HEK293 (cell line): ENCODE measurements at regions not wholly inside any gene's neighbourhood (a gene's known extent, or its start where the extent isn't known, plus 50 kb on each side); places are given as distances from the start of the nearest gene placed in this dataset.

Source experiments
- BCL6B ChIP-seq: fragments of 450-650 bp; formaldehyde crosslinking; IDR thresholded peaks from 2 replicates; pipeline ENCODE4 v1.5.1; 2017; ENCODE audit warnings: missing biosample characterization, missing genetic modification characterization
- CTCF ChIP-seq: fragments of 450-650 bp; formaldehyde crosslinking; IDR thresholded peaks from 2 replicates; pipeline ENCODE4 v1.5.1; 2016; ENCODE audit warnings: missing biosample characterization, missing genetic modification characterization
- GLIS1 ChIP-seq: fragments of 450-650 bp; formaldehyde crosslinking; IDR thresholded peaks from 2 replicates; pipeline ENCODE4 v1.5.1; 2016; ENCODE audit warnings: missing biosample characterization, missing genetic modification characterization
- KLF7 ChIP-seq: fragments of 450-650 bp; formaldehyde crosslinking; IDR thresholded peaks from 2 replicates; pipeline ENCODE4 v1.5.1; 2016; ENCODE audit warnings: missing biosample characterization, missing genetic modification characterization, borderline replicate concordance
- PRDM10 ChIP-seq: fragments of 450-650 bp; formaldehyde crosslinking; IDR thresholded peaks from 2 replicates; pipeline ENCODE4 v1.5.1; 2016; ENCODE audit warnings: missing biosample characterization, missing genetic modification characterization
- SP2 ChIP-seq: fragments of 450-650 bp; formaldehyde crosslinking; IDR thresholded peaks from 2 replicates; pipeline ENCODE4 v1.5.1; 2016; ENCODE audit warnings: missing biosample characterization, missing genetic modification characterization
- ZNF112 ChIP-seq: fragments of 450-650 bp; formaldehyde crosslinking; IDR thresholded peaks from 2 replicates; pipeline ENCODE4 v1.5.0; 2017; ENCODE audit warnings: missing biosample characterization, missing genetic modification characterization
- ZNF133 ChIP-seq: fragments of 450-650 bp; formaldehyde crosslinking; IDR thresholded peaks from 2 replicates; pipeline ENCODE4 v1.5.1; 2016; ENCODE audit warnings: missing biosample characterization, missing genetic modification characterization
- ZNF629 ChIP-seq: fragments of 450-650 bp; formaldehyde crosslinking; IDR thresholded peaks from 2 replicates; pipeline ENCODE4 v1.5.1; 2017; ENCODE audit warnings: missing biosample characterization, missing genetic modification characterization

DNA sequence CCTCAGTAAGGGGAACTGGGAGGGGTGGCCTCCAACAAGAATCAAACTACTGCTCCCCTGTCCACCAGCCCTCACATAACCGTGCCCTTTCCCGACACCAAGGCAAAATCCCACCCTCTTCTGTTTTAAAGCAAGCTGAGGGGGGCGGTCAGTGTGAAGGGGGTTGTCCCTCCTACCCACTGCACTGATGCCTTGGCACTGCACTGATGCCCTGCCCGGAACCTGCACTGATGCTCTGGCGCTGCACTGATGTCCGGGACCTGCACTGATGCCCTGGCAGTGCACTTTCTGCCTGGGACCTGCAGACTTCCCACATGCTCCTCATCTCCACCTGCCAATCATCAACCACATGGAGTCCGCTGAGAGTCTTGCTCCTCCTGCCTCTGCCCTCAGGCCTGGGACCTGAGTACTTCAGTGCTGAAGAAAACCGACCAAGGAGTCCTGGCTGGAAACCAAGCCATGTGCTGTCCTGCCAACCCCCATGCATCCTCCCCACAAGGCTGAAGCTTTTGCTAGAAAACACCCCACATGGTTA is 179.5 kb downstream of the SMAD2 start:
- TF ChIP-seq ZNF629 (tag by site-specific recombination) (no peak), ZNF112 (tag by site-specific recombination) (no peak), CTCF (no peak), SP2 (no peak), KLF7 (tag by site-specific recombination) (no peak), ZNF133 (tag by site-specific recombination) (no peak), PRDM10 (no peak), BCL6B (tag by site-specific recombination) (no peak), GLIS1 (tag by site-specific recombination) (no peak)
